BE2C (cell line): ENCODE measurements at regions not wholly inside any gene's neighbourhood (a gene's known extent, or its start where the extent isn't known, plus 50 kb on each side); places are given as distances from the start of the nearest gene placed in this dataset.

ENCODE experiments used
- DNase-seq: peaks from one replicate; pipeline ENCODE4 v3.0.0-alpha.2; 2020
- H3K27me3 ChIP-seq: fragments of 250-450 bp; sonication (Bioruptor Pico); 2 replicates; pipeline ENCODE4 v1.5.1; 2020; ENCODE audit warnings: mild to moderate bottlenecking
- H3K36me3 ChIP-seq: fragments of 250-450 bp; sonication (Bioruptor Pico); 2 replicates; pipeline ENCODE4 v1.5.1; 2020; ENCODE audit warnings: mild to moderate bottlenecking
- H3K4me1 ChIP-seq: fragments of 250-450 bp; sonication (Bioruptor Pico); 2 replicates; pipeline ENCODE4 v1.5.1; 2020
- H3K4me3 ChIP-seq: 2 replicates; pipeline ENCODE4 v1.5.1; 2011; ENCODE audit warnings: low read depth, low read length
- H3K9me3 ChIP-seq: fragments of 250-450 bp; sonication (Bioruptor Pico); 2 replicates; pipeline ENCODE4 v1.5.1; 2020
- CTCF ChIP-seq: IDR thresholded peaks from 2 replicates; pipeline ENCODE4 v1.5.1; 2012; ENCODE audit warnings: mild to moderate bottlenecking, low read depth, low read length

DNA sequence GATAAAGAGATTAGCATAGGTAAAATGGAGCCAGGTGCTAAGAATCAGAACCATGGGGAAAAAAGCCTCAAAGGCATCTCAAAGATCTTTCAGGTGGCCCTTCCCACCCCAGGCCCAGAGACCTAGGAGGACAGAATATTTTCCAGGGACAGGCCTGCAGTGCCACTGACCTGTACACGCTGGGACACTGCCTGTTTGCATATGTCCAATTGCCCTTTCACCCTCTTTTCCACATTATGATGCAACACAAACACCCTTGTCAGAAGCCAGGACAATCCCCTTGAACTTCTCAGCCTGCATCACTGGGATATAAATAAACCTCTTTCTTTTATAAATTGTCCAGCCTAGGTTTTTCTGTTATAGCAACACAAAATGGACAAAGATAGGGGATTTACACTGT lies 419.1 kb downstream of the TRIB2 start:
- Histone ChIP-seq H3K36me3 (no peaks in the 10 kb centered on the region), H3K9me3 (no peaks in the 10 kb centered on the region), H3K4me1 (no peaks in the 10 kb centered on the region; the same call in 1 of the 2 replicates), H3K4me3 (no peak overlapping the region), H3K27me3 (no peaks in the 10 kb centered on the region)
- TF ChIP-seq CTCF: no peak
- DNase-seq: no peak

GRCh38 chr2:13137679-13138078 lies 420.9 kb downstream of the TRIB2 start:
- Histone ChIP-seq H3K9me3 (no peaks in the 10 kb centered on the region), H3K4me3 (no peak overlapping the region), H3K4me1 (peaks cover 4% of the 10 kb centered on the region; the same call in 1 of the 2 replicates), H3K27me3 (no peaks in the 10 kb centered on the region), H3K36me3 (no peaks in the 10 kb centered on the region)
- no peak for DNase-seq
- TF ChIP-seq CTCF: no peak

GRCh38 chr2:13141315-13141714 lies 424.6 kb downstream of the TRIB2 start:
- Histone ChIP-seq H3K4me1 (peaks cover 4% of the 10 kb centered on the region; the same call in 1 of the 2 replicates), H3K27me3 (no peaks in the 10 kb centered on the region), H3K36me3 (no peaks in the 10 kb centered on the region), H3K9me3 (no peaks in the 10 kb centered on the region), H3K4me3 (no peak overlapping the region)
- TF ChIP-seq CTCF: no peak
- DNase-seq: no peak

DNA sequence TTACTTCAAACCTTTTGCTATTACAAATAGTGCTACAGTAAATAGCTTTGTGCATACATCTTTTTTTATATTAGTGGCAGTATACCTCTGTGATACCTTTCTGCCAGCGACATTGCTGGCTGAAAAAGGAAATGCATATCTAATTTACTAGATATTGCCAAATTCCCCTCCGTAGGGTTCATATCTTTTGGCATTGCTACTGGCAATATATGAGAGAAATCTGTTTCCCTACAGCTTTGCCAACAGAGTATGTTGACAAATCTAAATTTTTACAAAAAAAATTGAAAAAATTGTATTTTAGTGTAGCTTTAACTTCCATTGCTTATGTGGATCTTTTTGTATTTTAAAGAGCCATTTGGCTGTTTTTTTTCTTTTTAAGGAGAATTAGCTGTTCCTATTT lies 426.7 kb downstream of the TRIB2 start:
- Histone ChIP-seq H3K36me3 (no peaks in the 10 kb centered on the region), H3K9me3 (no peaks in the 10 kb centered on the region), H3K4me3 (no peak overlapping the region), H3K4me1 (peaks cover 4% of the 10 kb centered on the region; the same call in 1 of the 2 replicates), H3K27me3 (no peaks in the 10 kb centered on the region)
- TF ChIP-seq CTCF: peak; percentile 27; the same call in 1 of the 2 replicates
- DNase-seq: no peak

GRCh38 chr2:13156916-13157315 lies 440.2 kb downstream of the TRIB2 start:
- DNase-seq: no peak
- Histone ChIP-seq H3K36me3 (no peaks in the 10 kb centered on the region), H3K4me3 (no peak overlapping the region), H3K27me3 (no peaks in the 10 kb centered on the region), H3K9me3 (no peaks in the 10 kb centered on the region), H3K4me1 (no peaks in the 10 kb centered on the region)
- TF ChIP-seq CTCF: no peak

DNA sequence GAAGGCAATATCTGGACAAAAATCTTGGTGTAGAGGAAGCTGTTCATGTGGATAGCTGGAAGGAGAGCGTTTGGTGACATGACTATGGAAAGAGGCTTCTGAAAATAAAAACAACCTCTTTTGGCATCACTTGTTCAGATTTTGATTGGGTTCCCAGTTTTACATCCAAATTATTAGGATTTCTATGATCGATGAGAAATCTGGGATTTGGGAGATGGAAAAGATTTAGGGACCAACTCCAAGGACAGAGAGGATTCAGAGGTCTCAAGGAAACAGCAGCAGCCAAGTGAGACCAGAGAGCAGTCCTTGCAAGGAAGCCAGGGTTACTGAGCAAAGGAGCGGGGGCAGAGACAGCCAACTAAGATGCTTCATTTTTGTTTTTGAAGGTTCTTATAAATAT lies 441.7 kb downstream of the TRIB2 start:
- Histone ChIP-seq H3K9me3 (no peaks in the 10 kb centered on the region), H3K4me1 (no peaks in the 10 kb centered on the region), H3K36me3 (no peaks in the 10 kb centered on the region), H3K27me3 (no peaks in the 10 kb centered on the region), H3K4me3 (no peak overlapping the region)
- TF ChIP-seq CTCF: no peak
- no peak for DNase-seq
